GM18502 (cell line): ENCODE measurements at regions not wholly inside any gene's neighbourhood (a gene's known extent, or its start where the extent isn't known, plus 50 kb on each side); places are given as distances from the start of the nearest gene placed in this dataset.

Source experiments
- ATAC-seq: cut with Tn5 transposase; IDR thresholded peaks from one replicate; pipeline ENCODE4 v1.9.1; 2021; ENCODE audit warnings: mild to moderate bottlenecking; ENCODE audit not compliant: unreplicated experiment, poor library complexity

- no peak for ATAC-seq
Observed at GRCh38 chr11:115758011-115758410, 253.8 kb upstream of the CADM1 start.

- ATAC-seq, result no peak
Observed at GRCh38 chr11:115751243-115752015, 247.2 kb upstream of the CADM1 start.

- no peak for ATAC-seq
Observed at GRCh38 chr11:115745610-115746512, 241.6 kb upstream of the CADM1 start.

- ATAC-seq, result no peak
Observed at GRCh38 chr11:115745066-115745465, 240.9 kb upstream of the CADM1 start.

- no peak for ATAC-seq
Observed at GRCh38 chr11:115743719-115744118, 239.5 kb upstream of the CADM1 start.

GRCh38 chr11:115741376-115742107 is 237.3 kb upstream of the CADM1 start:
- no peak for ATAC-seq

GRCh38 chr11:115740324-115740723 is 236.1 kb upstream of the CADM1 start:
- no peak for ATAC-seq

GRCh38 chr11:115739878-115740277 is 235.7 kb upstream of the CADM1 start:
- no peak for ATAC-seq

GRCh38 chr11:115739146-115739545 is 234.9 kb upstream of the CADM1 start:
- ATAC-seq, result no peak

GRCh38 chr11:115737875-115738274 is 233.7 kb upstream of the CADM1 start:
- ATAC-seq, result no peak

GRCh38 chr11:115736146-115736545 is 231.9 kb upstream of the CADM1 start:
- ATAC-seq, result no peak

GRCh38 chr11:115724666-115725065 is 220.5 kb upstream of the CADM1 start:
- ATAC-seq, result no peak

GRCh38 chr11:115722711-115723110 is 218.5 kb upstream of the CADM1 start:
- no peak for ATAC-seq

- ATAC-seq, result no peak
Observed at GRCh38 chr11:115721296-115721995, 217.2 kb upstream of the CADM1 start.

GRCh38 chr11:115720602-115721245 is 216.5 kb upstream of the CADM1 start:
- no peak for ATAC-seq

- ATAC-seq, result no peak
Observed at GRCh38 chr11:115718945-115719344, 214.7 kb upstream of the CADM1 start.

- ATAC-seq, result no peak
Observed at GRCh38 chr11:115718106-115718505, 213.9 kb upstream of the CADM1 start.

GRCh38 chr11:115716601-115717529 is 212.7 kb upstream of the CADM1 start:
- no peak for ATAC-seq

GRCh38 chr11:115716080-115716479 is 211.9 kb upstream of the CADM1 start:
- no peak for ATAC-seq
